COR-L47 (cell line): ENCODE measurements at regions not wholly inside any gene's neighbourhood (a gene's known extent, or its start where the extent isn't known, plus 50 kb on each side); places are given as distances from the start of the nearest gene placed in this dataset.

Experiments used
- DNase-seq: peaks from one replicate; lab custom pipeline; 2025; lab: John Stamatoyannopoulos, UW

DNA sequence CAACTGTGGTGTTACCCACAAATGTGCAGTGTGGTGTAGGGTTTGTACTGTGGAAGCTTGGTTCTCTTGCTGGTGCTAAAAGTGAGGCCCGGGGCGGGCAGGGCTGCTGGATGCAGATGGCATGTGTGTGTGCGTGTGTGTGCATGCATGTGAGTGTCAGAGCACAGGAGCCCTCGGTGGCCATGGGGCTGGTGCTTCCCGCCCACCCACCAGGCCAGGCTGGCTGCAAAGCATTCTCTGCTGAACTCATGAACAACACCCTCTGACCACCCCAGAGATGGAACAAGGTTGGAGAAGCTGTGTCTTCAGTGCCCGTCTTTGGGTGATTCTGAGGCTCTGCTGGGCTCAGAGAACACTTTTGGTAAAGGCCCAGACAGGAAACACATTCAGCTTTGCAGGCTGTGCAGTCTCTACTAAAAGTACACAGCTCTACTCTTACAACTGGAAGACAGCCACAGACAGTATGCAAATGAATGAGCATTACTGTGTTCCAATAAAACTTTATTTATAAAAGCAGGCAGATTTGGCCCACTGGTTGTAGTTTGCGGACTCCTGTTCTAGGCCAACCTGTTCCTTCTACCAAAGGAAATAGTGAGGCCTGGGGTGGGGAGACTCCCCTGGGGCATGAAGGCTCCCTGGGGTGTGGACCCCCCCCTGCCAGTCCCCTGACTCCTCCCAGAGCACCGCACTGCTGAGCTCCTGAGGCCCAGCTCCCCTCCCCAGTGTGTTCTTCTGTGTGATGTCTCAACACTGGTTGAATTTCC, 225.3 kb upstream of the HDAC4 start:
- DNase-seq: no peak

DNA sequence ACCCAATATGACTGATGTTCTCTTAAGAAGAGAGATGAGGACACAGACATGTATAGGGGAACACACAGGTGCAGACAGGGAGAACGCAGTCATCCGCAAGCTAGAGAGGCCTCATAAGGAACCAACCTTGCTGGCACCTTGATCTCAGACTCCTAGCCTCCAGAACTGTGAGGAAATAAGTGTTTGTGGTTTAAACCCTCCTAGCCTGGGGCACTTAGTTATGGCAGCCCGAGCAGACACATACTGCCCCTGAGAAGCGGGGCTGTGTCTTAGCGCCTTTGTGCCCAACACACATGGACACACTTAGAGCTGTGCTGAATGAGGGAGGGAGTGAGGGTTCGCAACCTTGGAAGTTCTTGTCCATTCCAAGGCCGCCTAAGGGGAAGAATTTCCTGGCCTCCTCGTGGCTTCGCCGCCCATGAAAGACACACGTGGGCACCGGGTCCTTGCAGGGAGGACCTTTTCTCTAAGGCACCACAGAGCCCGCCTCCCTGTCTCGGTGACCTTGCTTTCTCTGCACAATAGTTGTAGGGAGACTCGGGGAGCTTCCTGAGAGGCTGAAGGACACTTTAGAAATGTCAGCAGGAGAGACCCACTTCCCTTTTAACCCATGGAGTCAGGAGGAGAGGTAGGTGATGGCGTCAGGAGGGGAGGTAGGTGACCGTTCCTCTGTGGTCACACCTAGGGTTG, 224.5 kb upstream of the HDAC4 start:
- no peak for DNase-seq

DNA sequence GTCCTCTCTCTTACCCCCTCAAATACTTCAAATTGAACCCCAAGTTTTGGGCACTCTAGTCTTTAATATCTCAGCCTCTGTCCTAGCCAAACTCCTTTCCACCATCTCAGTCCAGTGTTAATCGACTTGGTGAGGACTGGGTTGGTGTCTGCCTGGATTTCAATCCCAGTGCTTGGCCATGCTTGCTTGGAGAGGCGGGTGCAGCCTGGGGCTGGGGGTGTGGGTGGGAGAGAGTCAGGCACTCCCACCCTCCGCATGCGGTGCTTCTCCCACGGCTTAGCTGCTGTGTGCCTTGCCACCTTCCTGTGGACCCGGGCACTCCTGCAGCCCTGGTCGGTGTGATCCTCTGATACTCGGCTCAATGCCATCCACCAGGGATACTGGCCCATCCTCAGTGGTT, 220.8 kb upstream of the HDAC4 start:
- no peak for DNase-seq

DNA sequence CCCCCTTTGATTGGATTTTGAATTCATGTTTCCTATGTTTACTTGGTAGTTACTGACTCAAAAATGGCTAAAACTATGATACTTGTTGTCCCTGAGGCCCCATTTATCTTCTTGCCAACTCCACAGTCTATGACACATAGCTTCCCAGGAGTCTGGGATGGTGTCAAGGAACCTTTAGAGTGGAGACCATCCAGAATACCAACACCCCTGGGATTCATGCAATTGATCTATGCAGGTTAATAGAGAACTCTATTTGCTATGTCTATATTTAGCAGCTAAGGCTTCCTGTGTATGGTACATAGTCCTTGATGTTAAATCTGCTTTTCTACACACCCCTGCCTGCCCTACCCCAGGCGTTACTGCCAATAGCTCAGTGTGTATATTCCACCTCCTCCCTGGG, 218.5 kb upstream of the HDAC4 start:
- no peak for DNase-seq

DNA sequence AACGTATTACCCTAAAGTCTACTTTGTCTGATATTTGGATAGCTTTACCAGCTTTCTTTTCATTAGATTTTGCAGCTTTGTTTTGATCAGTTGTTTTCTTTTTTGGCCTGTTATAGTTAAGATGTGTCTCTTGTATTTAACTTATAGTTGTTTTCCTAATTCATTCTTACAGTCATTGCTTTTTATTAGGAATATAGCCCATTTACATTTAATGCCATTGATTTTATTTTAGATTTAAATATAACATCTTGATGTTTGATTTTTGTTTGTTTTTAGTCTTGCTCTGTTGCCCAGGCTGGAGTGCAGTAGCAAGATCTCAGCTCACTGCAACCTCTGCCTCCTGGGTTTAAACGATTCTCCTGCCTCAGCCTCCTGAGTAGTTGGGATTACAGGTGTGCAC, 215.9 kb upstream of the HDAC4 start:
- no peak for DNase-seq

DNA sequence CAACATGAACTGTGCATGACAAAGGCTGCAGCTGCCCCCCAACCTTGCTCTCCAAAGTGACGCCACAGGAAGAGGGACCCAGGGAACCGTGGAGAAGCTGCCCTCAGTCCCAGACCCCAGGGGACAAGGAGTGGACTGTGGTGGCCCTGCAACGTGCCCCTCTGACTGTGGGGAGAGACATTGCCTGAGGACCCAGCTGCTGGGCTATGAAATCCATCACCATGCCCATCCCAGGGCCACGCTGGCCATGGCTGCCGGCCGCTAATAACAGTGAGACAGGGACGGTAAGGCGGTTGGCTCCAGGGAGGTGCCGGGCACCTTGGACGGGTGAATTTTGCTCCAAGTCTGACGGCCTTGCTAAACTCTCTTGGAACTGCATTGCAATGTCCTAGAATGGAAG, 211.3 kb upstream of the HDAC4 start:
- DNase-seq: no peak

DNA sequence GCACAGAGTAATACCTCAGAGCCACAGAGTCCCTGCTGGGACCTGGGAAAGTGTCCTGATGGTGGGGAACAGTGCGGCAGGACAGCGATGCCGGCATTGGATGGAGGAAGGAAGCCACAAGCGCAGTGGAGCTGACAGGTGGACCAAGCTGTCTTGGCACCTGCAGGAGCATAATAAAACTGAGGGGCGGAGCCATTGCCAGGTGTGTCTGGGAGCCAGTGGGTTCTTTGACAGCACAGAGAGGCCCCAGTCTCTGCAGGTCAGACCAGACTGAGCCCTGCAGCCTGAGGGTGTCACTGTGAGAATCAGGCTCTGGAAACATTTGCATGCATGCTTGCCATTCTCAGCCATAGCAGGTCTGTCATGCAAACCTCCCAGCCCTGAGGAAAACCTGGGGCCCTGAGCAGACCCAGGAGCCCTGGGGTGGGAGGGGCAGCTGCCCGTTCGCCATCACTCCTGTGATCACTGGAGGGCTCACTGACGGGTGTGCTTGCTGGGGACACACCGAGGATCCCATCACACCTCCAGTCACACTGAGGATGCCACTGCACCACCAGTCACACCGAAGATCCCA, 210.5 kb upstream of the HDAC4 start:
- DNase-seq: no peak

DNA sequence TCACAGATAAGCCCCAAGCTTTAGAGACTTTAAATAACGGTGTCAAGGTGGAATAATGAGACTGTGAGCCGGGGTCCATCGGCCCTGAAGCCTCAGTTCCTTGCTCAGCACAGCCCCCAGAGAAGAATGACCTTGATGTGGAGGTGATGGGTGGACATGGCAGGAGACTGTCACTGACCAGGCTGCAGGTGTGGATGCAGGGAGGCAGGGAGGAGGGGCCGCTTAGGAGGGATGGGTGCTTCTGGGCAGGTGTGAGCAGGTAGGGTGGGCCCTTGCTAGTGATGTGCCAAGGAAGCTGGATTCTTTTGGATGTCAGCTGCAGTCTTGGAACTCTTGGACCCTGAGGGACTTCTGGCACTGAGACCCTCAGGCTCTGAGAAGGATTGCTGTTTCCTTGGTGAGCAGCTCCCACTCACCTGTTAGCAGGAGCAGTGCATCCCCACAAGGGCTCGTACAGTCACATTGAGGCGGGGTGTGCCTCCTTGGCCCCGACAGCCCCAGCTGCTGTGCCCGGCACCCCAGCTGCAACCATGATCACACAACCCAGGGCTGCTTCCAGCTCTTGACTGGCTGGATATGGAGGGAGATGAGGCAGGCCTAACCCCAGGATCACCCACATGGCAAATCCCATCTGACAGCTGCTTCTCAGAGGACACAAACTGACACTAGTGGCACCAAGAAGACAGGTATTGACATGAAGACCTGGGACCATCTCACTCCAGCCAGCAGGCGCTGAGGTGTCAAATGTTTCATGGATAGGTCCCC, 209.8 kb upstream of the HDAC4 start:
- no peak for DNase-seq

DNA sequence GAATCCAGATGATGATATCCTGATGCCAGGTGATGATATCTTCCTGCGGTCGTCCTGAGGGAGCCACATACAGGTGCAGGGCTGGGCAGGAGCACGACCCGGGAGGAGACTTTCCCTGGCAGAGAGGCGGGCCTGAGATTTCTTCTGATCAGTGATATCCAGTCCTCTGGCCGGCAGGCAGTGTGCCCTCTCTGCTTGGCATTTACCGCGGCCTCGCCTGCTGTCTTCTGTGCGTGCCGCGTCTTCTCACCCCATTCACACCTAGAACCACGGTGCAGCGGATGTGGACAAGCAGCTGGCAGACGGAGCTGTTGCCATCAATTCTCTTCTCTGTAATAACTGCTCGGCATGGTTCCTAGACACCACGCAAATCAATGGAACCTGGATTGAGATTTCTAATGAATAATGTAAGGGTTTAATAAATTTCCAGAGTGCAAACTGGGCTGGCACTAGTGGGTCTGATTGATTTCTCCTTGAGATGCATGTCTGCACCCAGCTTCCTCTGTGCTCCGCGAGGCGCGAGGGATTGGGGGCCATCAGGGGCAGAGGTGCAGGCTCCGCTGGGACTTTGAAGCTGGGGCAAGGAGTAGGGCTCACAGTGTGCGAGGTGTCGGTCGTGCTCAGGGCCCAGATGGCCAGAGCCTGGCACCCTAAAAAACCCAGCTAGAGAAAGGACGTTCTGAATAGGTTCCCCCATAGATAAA, 208.9 kb upstream of the HDAC4 start:
- no peak for DNase-seq

DNA sequence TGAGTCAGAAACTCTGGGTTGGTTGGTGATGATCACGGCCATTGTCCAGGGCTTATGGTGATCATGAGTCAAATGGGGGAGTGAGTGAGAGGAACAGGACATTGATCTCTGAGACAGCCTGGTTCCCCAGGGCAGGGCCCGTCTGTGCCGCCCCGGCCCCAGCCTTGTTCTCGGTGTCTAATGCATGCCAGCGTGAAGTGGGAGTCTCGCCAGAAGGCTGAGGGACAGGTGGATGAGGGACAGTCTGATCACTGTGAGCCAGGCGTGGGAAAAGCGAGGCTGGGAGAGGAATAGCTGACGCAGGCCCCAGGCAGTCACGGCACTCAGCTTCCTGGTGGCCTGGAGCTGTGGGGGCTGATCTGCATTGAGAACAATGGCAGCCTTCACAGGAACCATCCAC, 208.3 kb upstream of the HDAC4 start:
- no peak for DNase-seq

DNA sequence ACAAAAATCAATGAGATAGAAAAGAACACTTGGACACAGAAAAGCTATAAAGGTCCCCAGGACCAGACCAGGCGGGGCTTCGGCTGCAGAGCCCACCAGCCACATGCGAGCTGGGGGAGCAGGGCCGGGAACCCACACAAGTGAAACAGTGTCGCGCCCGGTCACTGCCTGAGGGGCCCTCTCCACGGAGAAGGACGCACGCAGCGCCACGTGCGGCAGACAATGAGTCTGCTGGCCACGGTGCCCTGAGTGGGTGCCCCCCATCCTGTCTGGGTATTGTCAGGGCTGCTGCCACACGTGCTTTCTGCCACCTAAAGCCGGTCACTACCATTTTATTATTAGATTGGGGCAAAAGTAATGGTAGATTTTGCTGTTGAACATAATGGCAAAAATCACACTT, 207.9 kb upstream of the HDAC4 start:
- DNase-seq: no peak

DNA sequence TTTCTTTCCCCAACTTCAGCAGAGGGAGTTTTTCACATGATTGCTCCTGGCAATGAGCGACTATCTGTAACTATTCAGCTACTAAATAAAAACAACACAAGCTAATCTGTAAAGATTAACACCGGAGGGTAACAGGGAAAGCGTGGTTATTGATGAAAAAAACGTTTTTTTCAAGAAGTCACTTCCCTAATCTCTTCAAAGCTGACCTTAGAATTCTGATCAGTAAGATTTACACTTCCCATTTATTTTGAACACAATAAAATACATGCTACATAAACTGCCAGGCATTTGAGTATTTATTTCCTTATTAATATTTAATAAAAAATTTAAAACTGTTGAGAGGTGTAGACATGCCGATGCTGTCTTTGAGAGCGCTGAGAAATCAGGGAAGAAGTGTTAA, 207.4 kb upstream of the HDAC4 start:
- DNase-seq: no peak

DNA sequence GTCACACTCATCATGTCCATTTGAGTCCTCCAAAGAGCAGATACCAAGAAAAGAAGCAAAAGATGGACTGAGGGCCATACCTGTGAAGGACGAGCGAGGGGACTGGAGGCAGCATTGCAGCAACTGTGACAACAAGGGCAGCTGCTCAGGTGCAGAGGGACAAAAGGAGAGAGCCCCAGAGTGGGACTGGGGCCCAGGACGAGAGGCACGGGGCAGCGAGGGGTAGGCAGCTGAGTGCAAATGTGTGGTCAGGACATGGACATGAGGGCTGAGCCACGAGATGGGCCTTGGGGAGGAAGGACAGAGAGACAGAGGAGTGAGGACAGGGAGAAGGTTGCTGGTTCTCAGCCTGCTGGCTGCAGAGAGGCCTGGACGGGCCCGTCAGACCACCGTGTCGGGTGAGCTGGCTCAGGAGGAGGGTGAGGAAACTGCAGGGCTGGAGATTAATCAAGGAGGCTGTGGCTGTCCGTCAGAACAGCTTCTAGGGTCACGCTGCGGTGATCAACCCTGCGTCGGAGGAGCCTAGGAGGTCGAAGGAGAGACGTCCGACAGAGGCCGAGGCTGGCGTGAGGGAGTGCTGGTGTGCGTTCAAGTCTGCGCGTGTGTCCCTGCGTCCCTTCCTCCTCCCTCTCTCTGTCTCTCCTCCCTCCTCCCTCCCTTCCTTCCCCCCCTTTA, 206.8 kb upstream of the HDAC4 start:
- DNase-seq: no peak

DNA sequence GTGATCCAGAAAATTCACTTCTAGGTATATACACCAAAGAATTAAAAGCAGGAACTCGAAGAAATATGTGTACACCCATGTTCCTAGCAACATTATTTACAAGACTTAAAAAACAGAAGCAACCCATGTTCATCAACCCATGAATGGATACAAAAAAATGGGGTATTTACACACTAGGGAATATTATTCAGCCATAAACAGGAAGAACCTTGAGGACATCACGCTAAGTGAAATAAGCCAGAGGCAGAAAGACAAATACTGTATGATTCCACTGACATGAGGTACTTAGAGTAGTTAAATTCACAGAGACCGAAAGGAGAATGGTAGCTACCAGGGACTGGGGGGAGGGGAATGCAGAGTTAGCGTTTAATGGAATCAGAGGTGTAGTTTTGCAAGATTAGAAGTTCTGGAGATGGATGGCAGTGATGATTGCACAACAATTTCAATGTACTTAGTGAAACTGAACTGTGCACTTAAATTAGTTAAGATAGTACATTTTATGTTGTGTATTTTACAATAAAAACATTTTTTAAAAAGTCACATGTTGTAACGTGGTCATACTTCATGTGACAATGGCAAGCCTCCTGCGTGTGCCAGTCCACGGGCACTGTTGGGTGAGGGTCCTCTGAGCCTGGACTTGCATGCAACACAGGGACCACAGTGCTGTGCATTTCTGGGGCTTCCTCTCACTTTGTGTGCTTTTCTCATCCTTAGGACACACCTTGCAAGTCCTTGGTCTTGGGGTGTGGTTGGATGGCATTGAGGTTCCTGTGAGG, 206.1 kb upstream of the HDAC4 start:
- DNase-seq: no peak

DNA sequence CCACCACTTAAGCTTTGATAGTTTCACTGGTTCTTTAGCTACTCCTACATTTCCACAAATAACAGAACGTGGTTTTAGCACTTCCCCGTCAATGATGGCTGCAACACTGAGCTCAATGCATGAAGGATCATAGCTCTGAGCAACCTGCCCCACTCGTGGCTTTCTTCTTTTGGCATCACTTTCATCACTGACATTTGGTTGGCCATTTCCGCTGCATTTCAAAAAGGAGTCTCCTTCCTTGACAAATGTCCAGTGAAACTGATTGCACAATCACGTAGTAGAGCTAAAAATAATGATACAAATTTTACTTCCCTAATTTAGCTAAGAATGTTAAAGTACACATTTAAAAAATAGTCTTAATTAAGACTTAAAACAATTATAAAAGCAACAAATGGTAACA, 205.2 kb upstream of the HDAC4 start:
- DNase-seq: no peak

DNA sequence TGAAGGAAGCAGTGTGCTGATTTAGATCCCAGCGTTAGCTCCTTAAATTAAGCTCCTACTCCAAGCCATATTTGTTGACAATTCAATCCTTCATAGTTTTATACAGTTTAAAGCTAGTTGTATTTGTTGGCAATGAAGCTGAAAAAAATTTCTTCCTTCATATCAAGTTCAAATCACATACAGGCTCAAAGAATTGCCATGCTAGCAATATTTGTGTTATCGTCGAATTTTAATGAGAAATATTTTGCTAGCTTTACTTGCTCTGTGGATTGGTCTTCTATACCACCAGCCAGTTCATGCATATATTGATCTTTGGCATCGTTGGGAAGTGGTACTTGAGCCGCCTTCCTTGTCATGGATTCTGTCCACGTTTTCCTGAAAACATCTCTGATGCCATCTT, 204.6 kb upstream of the HDAC4 start:
- DNase-seq: no peak

DNA sequence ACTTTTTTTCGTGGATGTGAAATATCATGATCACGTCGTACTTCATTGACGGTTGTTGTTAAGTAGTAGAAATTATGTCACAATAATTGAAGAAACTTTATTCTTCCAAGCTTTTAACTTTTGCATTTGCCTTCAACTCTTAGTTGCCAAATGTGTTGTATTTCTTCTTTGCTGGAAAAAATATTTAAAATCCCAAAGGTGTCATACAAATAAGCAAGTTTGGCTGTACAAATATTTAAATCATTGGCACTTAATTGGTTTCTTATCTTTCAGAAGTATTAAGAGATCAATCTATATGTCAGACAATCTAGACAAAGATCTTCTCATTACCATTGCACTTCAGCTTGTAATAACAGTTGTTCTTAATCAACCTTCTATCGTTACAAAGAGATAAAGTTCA, 204.0 kb upstream of the HDAC4 start:
- DNase-seq: no peak

DNA sequence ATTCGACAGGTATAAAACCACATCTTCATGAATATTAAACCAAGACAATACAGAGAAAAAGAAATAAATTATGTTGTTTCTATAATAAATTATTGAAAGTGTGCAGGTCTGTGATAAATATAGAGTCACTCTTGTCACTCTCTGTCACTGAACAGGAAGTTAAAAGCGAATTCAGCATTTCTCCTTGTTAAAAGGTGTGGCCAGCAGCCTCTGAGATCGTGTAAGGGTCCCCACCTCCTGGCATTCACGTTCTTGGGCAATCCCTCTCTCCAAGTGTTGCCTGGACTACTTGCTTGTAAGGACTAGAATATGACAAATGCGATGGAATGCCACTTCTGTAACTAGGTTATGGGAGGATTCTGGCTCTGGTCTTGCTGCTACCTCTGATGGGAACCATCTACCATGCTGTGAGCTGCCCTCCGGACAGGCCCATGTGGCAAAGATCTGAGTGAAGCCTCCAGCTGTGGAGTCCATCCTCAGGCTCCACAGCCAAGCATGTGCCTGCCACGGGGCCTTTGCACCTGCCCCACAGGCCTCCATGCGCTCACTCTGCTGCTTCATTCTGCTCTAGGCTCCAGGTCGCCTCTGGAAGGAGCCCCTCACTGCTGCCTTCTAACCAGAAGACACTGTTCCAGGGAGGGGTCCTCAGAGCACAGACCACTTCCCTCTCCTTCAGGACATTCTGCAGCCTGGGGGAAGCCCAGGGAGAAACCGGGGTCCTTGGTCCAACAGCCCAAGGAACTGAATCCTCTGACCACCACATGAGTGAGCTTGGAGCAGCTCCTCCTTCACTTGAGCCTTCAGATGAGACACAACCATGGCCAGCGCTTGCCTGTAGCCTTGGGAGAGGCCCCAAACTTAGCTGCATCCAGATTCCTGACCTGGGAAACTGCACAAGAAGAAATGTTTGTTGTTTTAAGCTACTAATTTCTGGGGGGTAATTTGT, 202.9 kb upstream of the HDAC4 start:
- DNase-seq: no peak
